Left colon (tissue), 2 donors: ENCODE measurements at regions not wholly inside any gene's neighbourhood (a gene's known extent, or its start where the extent isn't known, plus 50 kb on each side); places are given as distances from the start of the nearest gene placed in this dataset.
A peak's percentile ranks its signal among the peaks of the same experiment; 100 is the strongest.
"Not testable (repeated sequence)": the region's sequence is repeated elsewhere in the genome, so short reads cannot be mapped to it uniquely, and the experiment has no call there.

Experiments used
- ATAC-seq: fragments of 200-7000 bp; cut with Tn5 transposase; one replicate; pipeline ENCODE4 v1.9.1; 2020; ENCODE audit warnings: mild to moderate bottlenecking, moderate library complexity
- DNase-seq, 2 donors: peaks; one replicate each; pipeline ENCODE4 v3.0.0-alpha.2; 2020
- intact Hi-C, 2 donors: fragments of 100-400 bp; cut with DNase I in 1 of 2; cut with micrococcal nuclease in 1 of 2; formaldehyde crosslinking; loops; one replicate each; pipeline versions ENCODE4 v1.11.2 to v1.14.0; 2022; cut with DNase I, micrococcal nuclease
- donor health status: DM: no; HTN: no; CAD: no.
- donor health status: DM: yes; HTN: yes; CAD: no.

DNA sequence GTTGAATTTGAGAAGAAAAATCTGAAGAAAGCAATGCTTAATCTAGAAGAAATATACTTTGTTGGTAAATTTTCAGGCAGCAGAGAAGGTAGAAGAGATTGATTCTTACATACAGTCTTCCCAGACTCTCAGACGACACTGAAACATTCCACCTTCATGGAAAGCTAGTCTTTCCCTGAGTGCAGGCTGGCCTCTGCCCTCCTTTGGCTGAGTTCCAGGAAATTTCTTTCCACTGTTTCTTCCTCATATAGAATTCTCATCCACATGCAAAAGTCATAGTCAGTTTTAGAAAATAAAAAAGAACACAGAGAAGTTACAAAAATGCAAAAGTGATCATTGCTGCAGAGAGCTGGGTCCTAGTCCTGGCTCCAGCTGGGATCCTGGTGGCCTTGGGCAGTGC is 142.5 kb upstream of the PRR23C start:
- intact Hi-C loops: no loop called here
- peak; percentile 90 for ATAC-seq
- DNase-seq: peak in 1 of 2 donors; percentile 36

DNA sequence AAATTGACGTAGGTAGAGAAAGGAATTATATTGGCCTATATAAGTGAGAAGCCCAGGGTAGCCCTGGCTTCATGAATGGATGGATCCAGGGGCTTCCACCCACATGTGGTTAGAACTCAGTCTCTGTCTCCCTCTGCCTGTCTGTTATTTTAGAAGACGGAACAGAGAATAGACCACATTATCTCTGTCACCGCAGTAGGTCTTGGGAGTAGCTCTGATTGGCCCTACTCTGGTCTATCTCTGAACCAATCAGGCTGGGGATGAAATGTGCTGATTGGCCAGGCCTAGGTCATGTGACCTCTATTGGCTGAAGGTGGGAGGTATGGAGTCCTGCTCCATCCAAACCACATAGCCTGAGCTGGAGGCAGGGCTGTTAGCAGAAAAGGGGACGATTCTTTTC is 143.0 kb upstream of the PRR23C start:
- no peak for DNase-seq
- intact Hi-C loops: no loop called here
- peak; percentile 26 for ATAC-seq

DNA sequence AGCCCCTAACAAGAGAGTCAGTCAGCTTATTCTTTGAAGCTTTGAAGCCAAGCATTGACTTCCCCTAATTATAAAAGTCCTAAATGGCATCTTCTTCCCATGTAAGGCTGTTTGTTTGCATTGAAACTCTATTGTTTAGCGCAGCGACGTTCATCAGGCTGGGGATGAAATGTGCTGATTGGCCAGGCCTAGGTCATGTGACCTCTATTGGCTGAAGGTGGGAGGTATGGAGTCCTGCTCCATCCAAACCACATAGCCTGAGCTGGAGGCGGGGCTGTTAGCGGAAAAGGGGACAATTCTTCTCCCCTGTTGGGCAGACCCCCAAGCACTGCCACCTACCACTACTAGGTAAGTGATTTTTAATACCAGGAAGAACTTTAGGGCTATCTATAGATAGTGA is 145.3 kb upstream of the PRR23C start:
- intact Hi-C loops: no loop called here
- ATAC-seq (no peak), DNase-seq (no peak)

DNA sequence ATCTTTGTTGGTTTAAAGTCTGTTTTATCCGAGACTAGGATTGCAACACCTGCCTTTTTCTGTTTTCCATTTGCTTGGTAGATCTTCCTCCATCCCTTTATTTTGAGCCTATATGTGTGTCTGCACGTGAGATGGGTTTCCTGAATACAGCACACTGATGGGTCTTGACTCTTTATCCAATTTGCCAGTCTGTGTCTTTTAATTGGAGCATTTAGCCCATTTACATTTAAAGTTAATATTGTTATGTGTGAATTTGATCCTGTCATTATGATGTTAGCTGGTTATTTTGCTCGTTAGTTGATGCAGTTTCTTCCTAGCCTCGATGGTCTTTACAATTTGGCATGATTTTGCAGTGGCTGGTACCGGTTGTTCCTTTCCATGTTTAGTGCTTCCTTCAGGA is 149.4 kb upstream of the MRPS22 start:
- DNase-seq, intact Hi-C loops, ATAC-seq: not testable (repeated sequence)

DNA sequence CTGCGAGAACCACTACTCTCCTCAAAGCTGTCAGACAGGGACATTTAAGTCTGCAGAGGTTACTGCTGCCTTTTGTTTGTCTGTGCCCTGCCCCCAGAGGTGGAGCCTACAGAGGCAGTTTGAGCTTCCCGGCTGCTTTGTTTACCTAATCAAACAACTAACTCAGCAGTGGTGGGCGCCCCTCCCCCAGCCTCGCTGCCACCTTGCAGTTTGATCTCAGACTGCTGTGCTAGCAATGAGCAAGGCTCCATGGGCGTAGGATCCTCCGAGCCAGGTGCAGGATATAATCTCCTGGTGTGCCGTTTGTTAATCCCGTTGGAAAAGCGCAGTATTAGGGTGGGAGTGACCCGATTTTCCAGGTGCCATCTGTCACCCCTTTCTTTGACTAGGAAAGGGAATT is 147.7 kb upstream of the MRPS22 start:
- intact Hi-C loops, DNase-seq, ATAC-seq: not testable (repeated sequence)

DNA sequence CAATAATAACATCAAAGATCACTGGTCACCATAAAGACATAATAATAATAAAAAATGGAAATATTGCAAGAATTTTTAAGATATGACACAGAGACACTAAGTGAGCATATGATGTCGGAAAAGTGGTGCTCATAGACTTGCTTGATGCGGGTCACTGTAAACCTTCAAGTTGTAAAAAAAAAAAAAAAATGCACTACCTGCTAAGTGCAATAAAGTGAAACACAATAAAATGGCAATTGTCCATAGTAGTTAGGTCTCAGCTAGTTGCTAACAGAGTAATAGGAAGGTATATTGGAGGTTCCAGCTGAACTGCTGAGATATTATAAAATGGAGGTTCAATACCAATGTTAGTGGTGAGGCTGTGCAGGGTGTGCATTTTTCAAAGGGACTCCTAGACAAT is 146.6 kb upstream of the MRPS22 start:
- ATAC-seq: peak; percentile 89
- intact Hi-C loops: no loop called here

DNA sequence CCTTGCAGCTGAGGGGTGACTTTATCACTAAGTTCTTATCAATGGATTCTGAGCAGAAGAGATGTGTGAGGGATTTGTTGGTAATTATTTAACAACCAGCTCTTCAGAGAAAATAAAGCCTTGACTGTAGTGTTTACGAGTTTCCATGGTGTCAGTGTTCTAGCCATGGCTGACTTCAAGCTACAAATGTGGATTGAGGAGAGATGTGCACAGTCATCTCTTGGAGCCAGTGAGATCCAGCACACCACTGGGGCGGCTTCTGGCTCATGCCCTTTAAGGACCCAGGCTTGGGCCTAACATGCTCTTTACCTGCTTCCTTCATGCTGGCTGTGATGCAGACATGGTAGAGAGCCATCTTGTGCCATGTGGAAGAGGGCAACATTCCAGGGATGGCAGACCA is 145.6 kb upstream of the MRPS22 start:
- ATAC-seq: no peak
- intact Hi-C loops: no loop called here
- DNase-seq: no peak

More for the DNA sequence above, 146.6 kb upstream of the MRPS22 start:
- DNase-seq: no peak

DNA sequence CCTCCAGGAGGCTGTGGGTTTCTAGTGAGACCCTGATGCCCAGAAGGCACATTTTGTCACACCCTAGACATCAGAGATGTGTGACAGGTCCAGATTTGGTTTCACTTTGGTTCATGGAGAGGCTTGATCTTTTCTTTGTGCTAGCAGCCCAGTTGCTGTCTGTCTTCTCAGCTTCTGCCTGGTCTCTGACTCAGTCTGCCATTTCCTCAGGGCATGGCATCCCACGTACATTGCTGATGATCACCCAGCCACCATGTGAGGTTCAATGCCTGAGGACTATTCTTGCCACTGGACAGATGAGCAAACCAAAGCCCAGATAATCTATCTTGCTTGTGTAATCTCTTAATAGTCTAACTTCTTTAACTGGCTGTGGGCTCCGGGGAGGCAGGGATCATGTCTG is 144.9 kb upstream of the MRPS22 start:
- intact Hi-C loops: no loop called here
- DNase-seq (no peak), ATAC-seq (no peak)

DNA sequence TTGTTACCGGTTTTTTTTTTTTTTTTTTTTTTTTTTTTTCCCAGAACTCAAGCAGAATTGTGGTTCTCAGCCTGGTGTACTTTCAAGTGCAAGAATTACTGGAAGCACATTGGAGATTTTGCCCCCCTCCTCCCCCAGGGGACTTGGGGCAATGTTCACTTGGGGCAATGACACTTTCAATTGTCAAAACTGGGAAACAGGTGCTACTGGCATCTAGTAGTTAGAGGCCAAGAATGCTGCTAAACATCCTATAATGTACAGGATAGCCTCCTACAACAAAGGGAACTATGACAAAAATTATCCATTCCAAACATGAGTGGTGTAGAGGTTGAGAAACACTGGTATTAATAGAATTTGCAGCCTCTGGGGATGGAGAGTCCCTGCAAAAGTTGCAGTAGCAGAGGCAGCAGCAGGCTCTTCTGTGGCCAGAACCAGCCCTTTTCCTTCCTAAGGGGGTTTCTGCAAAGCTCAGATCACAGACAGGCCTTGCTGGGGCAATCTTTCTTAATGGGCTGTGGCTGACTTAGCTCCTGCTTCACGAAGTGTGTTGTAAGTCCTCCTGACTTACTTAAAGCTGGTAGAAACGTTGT is 144.3 kb upstream of the MRPS22 start:
- DNase-seq: no peak
- ATAC-seq: no peak
- intact Hi-C loops: no loop called here

DNA sequence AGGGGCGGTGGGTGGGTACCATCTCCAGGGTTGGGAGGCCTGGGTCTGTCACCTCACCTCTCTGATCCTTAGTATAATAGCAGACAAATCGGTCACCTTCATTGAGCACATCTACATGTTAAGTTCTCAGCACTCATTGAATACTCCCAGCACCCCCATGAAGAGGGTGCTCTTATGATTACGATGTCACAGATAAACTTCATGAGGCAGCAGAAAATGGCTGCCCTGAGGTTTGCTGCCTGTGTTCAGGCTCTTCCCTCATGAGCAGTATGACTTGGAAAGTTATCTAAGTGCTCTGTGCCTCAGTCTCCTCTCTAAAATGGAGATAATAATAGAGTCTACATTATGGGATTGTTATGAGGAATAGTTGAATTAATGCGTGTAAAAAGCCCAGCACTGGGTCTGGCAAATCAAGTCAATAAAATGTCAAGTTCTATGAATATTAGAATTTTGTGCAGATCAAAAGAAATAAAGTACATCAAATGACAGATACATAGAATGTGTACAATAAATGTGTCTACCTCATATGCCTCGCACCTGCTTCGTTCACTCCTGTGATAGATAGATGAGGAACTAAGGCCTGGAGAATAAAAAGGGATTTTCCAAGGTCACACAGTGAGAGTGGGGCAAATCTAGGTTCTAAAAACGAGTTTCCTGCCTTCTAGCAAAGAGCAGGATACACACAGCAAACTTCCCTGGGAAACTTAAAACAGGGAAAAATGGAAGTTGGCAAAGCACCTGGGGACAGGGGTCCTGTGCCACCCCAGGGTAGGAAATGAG is 142.2 kb upstream of the MRPS22 start:
- ATAC-seq (no peak), DNase-seq (no peak)
- intact Hi-C loops: no loop called here

DNA sequence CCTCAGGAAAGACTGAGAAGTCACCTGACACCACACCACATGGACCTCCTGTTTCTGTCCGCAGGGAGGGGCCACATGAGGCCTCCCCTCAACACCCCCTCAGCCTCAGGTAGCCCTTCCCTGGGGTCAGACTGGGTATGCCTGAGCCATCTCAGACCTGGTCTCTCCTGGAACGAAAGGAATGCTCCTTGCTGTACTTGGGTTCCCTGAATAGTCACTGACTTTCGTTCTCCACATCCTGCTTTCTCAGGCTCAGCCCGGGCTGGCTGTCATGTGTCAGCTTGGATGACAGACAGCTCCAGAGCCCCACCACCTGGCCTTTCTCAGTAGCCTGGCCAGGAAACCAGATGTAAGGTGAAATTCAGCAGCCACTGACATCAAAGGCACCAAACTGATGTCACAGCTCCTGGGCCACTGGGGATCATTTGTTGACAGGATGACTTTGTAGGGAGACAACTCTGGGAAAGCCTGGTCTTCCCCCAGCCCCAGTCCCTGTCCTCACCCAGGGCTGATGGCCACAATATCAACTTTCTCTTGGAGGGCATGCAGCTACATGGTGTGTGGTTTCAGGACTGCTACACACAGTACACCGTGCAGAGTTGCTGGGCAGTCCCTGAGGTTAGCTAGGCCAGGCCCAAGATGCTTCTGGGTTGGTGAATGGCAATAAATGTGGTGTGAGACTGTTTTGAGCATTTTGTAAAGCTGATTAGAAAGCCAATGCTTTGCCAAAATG is 141.4 kb upstream of the MRPS22 start:
- ATAC-seq (peak; percentile 97), DNase-seq (peak; percentile 65 to 77)
- intact Hi-C loops: no loop called here

DNA sequence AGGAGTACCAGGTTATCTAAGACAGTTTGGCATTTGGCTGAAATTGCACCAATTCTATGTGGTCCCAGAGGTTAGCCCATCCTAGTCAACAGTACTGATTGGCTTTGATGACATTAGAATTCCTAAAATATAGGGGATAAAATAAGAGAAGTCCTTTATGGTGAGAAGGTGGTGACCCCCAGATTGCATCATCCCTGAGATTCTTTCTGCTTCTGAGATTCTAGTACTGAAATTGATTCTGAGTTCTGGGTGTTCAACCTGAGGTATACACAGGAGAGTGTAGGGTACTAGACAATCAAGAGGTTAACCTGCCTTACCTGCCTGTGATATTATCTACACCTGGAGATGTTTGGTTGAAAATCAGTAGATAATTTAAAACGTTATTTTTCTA is 140.9 kb upstream of the MRPS22 start:
- intact Hi-C loops: no loop called here
- no peak for ATAC-seq
- no peak for DNase-seq

DNA sequence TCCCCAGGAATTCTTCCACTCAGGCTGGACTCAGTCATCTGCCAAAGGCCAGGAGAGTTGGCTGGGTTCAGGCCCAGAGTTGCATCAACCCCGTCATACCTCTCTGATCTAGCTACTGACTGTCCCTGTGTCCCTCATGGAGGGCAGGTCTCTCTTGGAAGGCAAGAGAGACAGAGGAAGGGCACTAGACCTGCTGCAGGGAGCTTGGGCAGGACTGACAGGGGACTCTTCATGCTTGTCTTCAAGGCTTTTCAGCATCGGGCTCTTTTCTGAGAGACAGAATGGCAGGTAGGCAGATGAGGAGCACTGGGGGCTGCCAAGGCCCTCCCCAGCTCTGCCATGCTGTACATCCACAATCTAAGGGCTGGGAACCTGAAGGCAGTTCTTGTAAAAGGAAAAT is 140.1 kb upstream of the MRPS22 start:
- ATAC-seq: no peak
- intact Hi-C loops: no loop called here
- DNase-seq: no peak

DNA sequence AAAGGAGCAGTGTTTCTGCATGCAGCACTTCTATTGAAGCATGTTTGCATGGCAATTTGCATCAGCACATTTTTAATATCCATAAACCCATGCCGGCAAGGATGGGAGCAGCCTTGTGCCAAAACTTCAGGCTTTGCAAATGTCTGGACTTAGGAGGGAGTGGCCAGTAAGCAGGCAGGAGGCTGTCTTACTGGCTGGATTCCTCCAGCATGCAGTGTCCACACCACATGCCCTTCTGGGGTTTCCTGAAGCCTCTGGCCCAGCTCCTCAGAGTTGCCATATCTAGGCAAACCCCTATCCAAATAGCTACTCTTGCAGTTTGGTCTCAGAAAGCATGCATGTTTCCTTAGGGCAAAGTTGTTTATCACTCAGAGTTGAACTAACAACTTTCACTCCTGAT is 139.1 kb upstream of the MRPS22 start:
- intact Hi-C loops: no loop called here
- DNase-seq (no peak), ATAC-seq (no peak)

DNA sequence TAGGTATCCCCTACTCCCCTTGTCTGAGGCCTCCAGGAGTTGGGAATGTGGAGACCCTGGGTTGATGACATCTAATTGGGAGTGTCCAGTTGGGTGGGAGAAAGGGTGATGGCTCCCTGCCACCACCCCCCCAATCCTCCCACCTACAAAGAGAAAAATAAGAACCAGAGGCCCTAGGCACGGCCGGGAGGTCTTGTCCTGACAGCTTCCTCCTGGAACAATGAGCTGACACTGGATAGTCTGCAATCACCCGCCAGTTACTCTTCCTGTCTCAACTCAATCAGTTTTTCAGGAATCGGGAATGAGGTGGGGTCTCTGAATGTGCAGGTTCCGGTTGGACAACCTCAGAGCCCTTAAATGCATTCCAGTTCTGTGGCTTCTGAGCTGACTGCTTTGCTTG is 129.9 kb upstream of the MRPS22 start:
- ATAC-seq: no peak
- intact Hi-C loops: no loop called here
- no peak for DNase-seq

DNA sequence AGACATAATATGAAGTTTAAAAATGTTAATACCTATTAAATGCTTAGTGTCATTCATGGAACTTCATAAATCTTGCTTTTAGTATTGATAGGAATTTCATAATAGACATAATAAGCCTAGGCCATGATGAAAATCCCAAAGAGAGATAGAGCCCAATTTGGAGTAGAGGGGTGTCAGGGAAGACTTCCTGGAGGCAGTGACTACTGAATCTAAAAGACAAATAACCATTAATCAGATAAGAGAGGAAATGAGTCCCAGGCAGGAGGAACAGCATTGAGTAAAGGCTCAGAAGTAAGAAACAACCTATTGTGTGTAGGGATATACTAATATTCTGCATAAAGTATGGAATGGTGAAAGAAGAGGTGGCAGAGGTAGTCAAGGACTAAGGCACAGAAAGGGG is 126.9 kb upstream of the MRPS22 start:
- no peak for DNase-seq
- no peak for ATAC-seq
- intact Hi-C loops: no loop called here

DNA sequence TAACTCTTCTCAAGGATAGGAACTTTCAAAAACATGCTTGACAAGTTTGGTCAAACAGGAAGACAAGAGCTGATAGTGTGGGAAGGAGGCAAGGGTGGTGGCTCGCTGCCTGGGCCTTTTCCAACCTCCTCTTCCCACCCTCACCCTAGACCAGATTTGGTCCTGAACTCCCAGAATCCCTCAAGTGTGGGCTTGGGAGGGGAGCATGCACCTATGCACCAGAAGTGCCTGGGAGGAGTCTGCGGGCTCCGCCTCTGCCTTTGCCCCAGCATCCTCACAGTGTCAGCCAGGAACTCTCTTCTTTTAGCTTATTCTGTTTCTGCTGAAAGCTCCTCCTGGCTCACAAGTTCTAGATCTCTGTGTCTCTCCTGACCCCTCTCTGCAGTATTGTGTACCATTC is 126.2 kb upstream of the MRPS22 start:
- intact Hi-C loops: no loop called here
- DNase-seq (no peak), ATAC-seq (no peak)

DNA sequence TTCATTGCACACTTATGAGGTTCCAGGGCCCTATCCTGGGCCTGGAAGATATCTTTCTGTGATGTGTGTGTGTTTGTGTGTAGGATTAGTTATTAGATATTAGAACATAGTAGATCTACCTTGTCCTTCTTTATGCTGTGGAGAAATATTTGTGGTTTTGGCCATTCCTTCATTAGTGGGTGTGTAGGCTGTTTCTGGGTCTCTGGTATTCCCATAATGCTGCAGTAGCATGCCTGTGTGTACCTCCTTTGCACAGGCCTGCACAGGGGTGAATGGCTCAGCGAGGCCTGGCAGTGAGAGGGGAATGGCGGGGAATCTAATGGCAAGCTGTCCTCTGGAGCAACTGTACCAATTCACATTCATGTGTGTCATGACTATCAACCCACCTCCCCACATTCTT is 125.8 kb upstream of the MRPS22 start:
- intact Hi-C loops: no loop called here
- ATAC-seq (no peak), DNase-seq (no peak)

DNA sequence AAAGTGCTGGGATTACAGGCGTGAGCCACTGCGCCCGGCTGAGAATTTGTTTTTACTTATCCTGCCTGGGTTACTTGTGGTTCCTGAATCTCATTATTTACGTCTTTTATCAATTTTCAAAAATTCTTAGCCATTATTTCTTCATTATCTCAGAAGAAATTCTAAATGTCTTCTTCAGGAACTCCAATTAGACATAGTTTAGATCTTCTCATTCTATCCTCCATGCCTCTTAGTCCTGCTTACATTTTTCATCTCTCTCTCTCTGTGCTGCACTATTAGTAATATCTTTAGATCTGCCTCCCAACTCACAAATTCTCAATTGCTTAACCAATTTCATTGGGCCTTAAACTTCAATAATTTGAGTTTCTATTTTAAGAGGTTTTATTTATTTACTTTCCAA is 124.4 kb upstream of the MRPS22 start:
- DNase-seq (no peak), ATAC-seq (no peak)
- intact Hi-C loops: no loop called here

DNA sequence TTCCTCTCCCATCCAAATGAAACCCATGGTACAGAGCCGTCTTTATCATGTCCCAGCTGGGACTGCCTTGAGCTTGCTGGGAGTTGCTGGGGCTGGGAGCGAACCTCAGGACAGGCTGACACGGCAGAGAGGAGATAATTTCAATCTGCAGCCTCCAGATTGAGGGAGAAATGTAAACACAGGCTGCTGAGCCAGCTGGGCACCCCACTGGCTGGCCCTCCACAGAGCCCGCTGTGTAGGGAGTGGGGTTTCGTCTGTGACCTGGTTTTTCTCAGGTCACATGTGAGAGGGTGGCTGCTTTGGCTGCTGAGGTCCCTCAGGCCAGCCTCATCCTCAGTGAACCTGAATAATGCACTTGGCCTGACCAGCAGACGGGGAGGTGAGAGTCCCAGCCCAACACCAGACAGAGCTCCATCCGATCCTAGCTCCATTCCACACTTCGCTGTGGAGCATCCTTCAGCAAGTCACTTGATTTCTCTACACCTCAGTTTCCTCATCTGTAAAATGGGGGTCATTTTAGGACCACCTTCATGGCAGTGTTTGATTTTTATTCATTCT is 121.6 kb upstream of the MRPS22 start:
- intact Hi-C loops: no loop called here
- no peak for ATAC-seq

More for the DNA sequence above, 121.6 kb upstream of the MRPS22 start:
- no peak for DNase-seq
